ENCODE measurements at regions not wholly inside any gene's neighbourhood (a gene's known extent, or its start where the extent isn't known, plus 50 kb on each side); places are given as distances from the start of the nearest gene placed in this dataset.

DNA sequence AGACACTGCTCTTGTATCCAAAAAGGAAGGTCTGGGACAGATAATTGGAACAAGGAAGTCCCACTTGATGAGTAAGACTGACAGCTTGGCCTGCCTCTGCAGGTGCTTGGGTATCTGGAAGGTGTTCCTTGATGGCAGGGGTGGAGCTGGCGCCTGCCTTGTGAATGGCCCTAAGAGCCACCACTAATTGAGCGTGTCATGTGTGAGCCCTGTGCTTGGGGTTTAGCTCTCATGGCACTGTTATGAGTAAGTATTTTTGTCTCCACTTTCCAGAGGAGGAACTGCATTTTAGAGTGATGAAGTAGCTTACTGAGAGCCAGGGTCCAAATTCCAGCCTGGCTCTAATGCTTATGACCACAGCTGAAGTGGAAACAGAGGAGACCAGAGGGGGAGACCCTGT lies 71.2 kb upstream of the NECTIN1 start:
- no peak for DNase-seq (ENCODE audit: low read depth)
- TF ChIP-seq, protein P1, sequence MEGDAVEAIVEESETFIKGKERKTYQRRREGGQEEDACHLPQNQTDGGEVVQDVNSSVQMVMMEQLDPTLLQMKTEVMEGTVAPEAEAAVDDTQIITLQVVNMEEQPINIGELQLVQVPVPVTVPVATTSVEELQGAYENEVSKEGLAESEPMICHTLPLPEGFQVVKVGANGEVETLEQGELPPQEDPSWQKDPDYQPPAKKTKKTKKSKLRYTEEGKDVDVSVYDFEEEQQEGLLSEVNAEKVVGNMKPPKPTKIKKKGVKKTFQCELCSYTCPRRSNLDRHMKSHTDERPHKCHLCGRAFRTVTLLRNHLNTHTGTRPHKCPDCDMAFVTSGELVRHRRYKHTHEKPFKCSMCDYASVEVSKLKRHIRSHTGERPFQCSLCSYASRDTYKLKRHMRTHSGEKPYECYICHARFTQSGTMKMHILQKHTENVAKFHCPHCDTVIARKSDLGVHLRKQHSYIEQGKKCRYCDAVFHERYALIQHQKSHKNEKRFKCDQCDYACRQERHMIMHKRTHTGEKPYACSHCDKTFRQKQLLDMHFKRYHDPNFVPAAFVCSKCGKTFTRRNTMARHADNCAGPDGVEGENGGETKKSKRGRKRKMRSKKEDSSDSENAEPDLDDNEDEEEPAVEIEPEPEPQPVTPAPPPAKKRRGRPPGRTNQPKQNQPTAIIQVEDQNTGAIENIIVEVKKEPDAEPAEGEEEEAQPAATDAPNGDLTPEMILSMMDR (conservative IDR thresholded peaks at IDR 0.05; ENCODE audit: low read depth, low read length): no peak
- H3K4me3 ChIP-seq (ENCODE audit: low read length): no peak overlapping the region

DNA sequence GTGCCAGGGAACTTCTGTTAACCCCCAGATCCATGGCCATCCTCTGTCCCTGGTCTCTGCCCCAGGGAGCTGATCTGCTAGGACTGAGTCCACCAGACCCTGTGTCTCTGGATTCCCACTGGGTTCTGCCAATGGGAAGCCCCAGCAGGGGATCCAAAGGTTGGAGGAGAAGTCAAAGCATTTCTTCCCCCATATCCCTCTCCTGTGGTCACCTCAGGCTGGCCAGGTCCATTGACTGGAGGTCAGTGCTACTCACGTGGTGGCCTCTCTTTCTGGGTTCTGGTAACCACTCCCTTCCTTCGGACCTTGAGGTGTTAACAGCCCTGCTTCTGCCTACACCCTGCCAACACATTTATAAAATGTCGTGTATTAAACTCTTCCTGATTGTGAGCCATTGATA lies 69.7 kb upstream of the NECTIN1 start:
- TF ChIP-seq, protein P1 (conservative IDR thresholded peaks at IDR 0.05; ENCODE audit: low read depth, low read length): no peak
- no peak for DNase-seq (ENCODE audit: low read depth)
- no peak overlapping the region for H3K4me3 ChIP-seq (ENCODE audit: low read length)

DNA sequence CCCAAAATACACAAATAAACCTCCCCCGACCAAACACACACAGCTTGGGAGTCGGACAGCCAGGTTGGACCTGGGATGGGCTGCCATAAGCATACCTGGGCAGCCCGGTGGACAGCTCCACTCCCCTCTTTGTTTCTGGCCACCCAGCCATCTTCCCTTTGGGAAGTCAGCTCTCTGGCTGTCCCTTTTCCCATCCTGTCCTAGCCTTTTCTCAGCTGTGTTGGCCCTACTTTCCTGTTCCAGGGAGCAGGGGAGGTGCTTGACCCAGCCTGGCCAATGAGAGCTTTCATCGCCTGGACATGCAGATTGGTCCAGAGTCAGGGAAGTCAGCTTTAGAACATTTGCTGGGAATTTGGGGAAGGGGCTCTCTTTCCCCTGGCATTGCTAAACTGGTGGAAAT lies 68.7 kb upstream of the NECTIN1 start:
- TF ChIP-seq, protein P1 (conservative IDR thresholded peaks at IDR 0.05; ENCODE audit: low read depth, low read length): no peak
- H3K4me3 ChIP-seq (ENCODE audit: low read length): no peak overlapping the region

DNA sequence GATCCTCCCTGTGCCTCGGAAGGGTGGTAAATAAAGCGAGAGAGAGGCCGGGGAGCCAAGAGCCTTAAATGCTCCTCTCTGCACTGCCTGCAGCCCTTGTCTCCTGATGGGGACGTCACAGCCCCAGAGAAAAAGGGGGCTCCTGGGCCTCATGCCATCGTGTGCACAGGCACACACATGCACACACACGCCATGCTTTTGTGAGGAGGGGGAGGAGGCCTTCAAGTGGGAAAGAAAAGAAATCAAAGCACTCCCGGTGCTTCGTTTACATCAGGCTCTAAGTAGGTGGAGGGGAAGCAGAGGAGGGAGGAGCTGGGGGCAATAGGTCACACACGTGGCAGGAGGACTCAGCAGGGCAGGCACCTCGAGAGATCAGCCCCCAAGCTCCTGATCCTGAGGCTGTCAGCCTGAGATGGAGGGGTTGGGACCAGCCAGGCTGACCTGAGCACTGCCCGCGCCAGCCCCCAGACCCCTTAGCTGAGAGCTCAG lies 68.2 kb upstream of the NECTIN1 start:
- no peak for DNase-seq (ENCODE audit: low read depth)
- H3K4me3 ChIP-seq (ENCODE audit: low read length): no peak overlapping the region
- TF ChIP-seq, protein P1 (conservative IDR thresholded peaks at IDR 0.05; ENCODE audit: low read depth, low read length): no peak

More for the DNA sequence above, 68.7 kb upstream of the NECTIN1 start:
- DNase-seq (ENCODE audit: low read depth): no peak

DNA sequence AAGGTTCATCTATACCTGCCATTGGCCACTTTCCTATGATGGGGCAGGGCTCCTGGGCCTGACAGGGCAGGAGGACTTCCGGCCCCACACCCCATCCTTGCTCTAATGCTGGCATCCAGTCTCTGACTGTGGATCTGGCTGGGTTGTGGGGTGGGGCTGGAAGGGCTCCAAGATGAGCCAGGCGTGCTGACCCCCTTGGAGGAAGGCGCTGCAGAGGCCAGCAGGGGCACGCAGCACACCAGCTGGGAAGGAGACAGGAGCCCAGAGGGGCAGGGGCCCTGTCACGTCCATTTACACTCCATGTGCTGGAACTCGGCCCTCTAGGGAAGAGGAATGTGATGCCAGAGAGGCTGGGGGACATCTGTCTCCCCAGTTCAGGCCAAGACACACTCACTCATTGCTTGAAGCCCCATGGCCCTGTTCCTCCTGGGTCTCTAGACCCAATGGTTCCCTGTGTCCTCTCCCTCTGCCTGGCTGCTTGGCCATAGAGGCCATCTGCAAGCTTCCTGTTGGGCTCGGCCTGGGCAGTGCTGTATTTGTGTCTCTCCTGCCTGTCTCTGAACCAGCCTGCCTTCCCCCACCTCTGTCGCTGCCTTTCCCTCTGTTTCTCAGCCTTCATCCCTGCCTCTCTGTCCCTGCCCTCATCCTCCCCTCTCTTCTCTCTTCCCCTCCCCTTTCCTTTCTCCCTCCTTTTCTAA lies 67.5 kb upstream of the NECTIN1 start:
- H3K4me3 ChIP-seq (ENCODE audit: low read length): no peak overlapping the region
- no peak for DNase-seq (ENCODE audit: low read depth)
- TF ChIP-seq, protein P1 (conservative IDR thresholded peaks at IDR 0.05; ENCODE audit: low read depth, low read length): no peak

DNA sequence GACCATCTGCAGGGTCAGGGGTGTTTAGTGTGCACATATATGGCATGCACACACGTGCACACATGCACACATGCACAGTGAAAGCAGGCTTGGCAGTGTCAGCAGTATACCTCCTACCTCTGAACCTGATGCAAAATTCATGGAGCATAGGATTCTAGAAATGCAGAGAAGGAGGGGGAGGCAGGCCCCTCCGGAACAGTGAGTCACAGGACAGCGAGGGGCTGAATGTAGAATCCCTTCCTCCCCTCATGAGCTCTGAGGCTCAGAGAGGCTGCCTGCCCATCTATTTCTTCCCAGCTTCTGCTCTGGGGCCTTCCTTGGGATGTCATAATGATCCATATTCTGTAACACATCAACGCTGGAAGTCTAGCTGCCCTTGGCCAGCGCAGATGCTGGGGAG lies 66.7 kb upstream of the NECTIN1 start:
- no peak for DNase-seq (ENCODE audit: low read depth)
- TF ChIP-seq, protein P1 (conservative IDR thresholded peaks at IDR 0.05; ENCODE audit: low read depth, low read length): no peak

DNA sequence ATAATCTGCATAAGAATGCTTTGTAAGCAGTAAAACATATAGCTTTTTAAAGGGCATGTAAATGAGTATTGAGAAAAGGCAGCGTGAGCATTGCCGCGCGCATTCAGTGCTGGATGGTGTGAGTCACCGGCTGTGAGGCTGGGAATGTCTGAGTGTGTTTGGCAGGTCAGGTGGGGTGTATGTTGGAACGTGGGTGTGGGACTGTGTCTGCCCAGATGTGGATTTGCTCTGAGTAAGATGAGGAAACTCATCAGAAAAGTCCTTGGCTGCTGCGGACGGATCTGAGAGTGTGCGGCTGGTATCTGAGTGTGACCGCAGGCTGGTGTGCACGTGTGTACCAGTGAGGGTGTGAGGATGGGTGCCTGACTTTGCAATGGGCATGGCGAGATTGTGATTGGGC lies 66.2 kb upstream of the NECTIN1 start:
- peak; percentile 49 for DNase-seq (ENCODE audit: low read depth)
- H3K4me3 ChIP-seq (ENCODE audit: low read length): no peak overlapping the region
- TF ChIP-seq, protein P1 (conservative IDR thresholded peaks at IDR 0.05; ENCODE audit: low read depth, low read length): no peak

More for the DNA sequence above, 66.7 kb upstream of the NECTIN1 start:
- no peak overlapping the region for H3K4me3 ChIP-seq (ENCODE audit: low read length)

Data from retinal pigment epithelial cell (primary cell).